ENCODE measurements at regions not wholly inside any gene's neighbourhood (a gene's known extent, or its start where the extent isn't known, plus 50 kb on each side); places are given as distances from the start of the nearest gene placed in this dataset.

DNA sequence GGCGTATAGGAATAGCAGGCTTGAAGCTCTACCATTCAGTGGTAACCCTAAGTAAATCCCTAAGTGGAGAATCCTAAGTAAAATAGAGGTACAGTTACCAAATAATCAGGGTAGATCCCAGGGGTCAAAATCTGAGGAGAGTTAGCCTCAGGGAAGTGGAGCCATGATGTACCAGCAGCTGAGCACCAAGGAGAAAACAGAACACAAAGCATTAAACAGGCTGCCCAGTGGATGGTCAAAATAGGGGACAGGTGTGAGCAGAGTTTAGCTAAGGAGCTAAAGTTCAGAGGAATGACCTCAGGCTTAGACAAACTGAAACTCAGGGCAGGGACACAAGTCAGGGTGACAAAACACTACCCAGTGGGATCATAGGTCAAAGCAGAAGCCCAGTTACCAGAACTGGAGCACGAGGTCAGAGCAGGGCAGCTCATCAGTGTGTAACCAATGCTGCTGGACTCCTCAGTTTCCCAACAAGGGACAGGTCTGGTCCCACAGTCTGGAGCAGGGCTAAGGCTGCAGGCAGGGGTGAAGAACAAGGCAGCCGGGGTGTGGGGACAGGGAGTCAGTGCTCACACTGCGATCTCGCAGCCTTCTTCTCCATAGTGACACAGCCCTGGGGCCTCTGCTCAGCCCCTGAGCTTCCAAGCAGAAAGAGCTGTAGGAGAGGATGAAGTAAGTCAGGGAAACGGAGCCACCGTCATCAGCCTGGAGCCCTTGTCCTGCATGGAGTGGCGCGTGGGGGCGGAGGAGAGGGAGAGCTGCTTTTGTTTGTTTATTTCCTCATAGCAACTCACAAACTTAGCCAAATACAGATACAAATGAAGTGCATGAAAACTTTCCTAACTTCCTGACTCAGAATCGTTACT lies 264.0 kb downstream of the MREG start:
- no peaks in the 10 kb centered on the region for H3K27me3 ChIP-seq
- H3K36me3 ChIP-seq = no peaks in the 10 kb centered on the region
- TF ChIP-seq POLR2A (IDR thresholded peaks at IDR 0.05) = no peak
- TF ChIP-seq, protein P1, sequence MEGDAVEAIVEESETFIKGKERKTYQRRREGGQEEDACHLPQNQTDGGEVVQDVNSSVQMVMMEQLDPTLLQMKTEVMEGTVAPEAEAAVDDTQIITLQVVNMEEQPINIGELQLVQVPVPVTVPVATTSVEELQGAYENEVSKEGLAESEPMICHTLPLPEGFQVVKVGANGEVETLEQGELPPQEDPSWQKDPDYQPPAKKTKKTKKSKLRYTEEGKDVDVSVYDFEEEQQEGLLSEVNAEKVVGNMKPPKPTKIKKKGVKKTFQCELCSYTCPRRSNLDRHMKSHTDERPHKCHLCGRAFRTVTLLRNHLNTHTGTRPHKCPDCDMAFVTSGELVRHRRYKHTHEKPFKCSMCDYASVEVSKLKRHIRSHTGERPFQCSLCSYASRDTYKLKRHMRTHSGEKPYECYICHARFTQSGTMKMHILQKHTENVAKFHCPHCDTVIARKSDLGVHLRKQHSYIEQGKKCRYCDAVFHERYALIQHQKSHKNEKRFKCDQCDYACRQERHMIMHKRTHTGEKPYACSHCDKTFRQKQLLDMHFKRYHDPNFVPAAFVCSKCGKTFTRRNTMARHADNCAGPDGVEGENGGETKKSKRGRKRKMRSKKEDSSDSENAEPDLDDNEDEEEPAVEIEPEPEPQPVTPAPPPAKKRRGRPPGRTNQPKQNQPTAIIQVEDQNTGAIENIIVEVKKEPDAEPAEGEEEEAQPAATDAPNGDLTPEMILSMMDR (IDR thresholded peaks at IDR 0.05) = no peak
- 36 to 67% methylated on average over 7 to 10 of the region's 11 CpGs for WGBS, 2 donors
- no peaks in the 10 kb centered on the region for H3K9me3 ChIP-seq
- H3K4me3 ChIP-seq = no peak overlapping the region
- H3K4me1 ChIP-seq = peaks cover 0 to 20% (median 17%) of the 10 kb centered on the region in 3 donors
- intact Hi-C loops (cut with DNase I) = no loop called here
- DNase-seq = no peak
- H3K27ac ChIP-seq = peak overlapping the region in 2 of 4 donors; percentile 23 to 33

DNA sequence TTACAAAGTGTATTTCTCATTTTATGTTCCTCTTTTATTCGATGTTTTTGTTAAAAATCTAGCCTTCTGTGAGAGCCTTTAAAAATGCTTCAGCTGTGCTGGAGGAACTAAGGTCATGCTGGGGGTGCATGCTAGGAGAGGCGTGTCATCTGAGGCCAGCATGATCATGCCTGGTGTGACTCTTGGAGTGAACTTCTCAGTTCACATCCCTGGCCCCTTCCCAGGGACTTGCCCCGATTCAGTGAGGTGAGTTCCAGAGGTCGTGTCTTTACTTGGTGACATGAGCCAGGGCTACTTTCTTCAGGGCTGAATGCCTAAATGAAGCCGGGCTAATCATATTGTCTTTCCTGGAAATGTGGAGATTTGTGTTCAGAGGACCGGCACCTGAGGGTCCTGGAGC lies 264.9 kb downstream of the MREG start:
- intact Hi-C loops (cut with DNase I) = no loop called here
- H3K36me3 ChIP-seq = no peaks in the 10 kb centered on the region
- H3K4me1 ChIP-seq = peaks cover 0 to 20% (median 17%) of the 10 kb centered on the region in 3 donors
- peak overlapping the region in 1 of 4 donors; percentile 23 for H3K27ac ChIP-seq
- H3K4me3 ChIP-seq = no peak overlapping the region
- no peaks in the 10 kb centered on the region for H3K9me3 ChIP-seq
- no peak for TF ChIP-seq POLR2A (IDR thresholded peaks at IDR 0.05)
- TF ChIP-seq, protein P1 (IDR thresholded peaks at IDR 0.05) = no peak
- WGBS, 2 donors = 34 to 41% methylated on average over 4 to 5 of the region's 6 CpGs
- no peaks in the 10 kb centered on the region for H3K27me3 ChIP-seq
- DNase-seq = no peak

DNA sequence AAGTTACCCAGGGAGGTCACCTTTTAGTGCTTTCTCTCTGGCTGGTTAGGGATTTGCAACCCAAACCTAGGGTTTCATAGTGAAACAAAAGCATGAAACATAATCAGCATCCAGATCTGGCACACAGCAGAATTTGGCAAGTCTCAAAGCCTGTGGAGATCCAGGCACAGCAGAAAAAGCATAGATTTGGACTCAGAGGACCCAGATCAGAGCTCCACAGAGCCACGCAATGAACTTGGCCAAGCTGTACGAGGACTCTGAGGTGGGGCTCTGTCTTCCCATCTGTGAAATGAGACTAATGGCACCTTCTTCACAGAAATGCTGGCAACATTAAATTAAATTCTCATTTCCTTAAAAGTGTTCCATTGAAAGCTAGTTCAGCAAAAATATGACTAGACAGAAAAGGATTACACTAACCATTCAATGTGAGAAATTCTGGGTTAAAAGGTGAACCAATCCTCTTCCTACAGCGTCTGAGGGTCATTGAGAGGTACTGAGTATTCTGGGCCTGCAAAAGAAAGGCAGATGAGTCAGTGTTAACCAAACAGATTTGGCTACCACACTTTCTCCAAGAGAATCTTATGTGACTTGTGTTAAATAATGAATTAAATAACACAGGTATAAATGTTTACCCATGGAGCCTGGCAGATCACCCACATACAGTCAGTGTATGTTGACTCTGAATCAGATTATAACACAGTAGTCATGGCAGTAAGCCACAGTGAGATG lies 266.3 kb downstream of the MREG start:
- H3K27ac ChIP-seq = no peak overlapping the region
- H3K9me3 ChIP-seq = no peaks in the 10 kb centered on the region
- no peak for TF ChIP-seq POLR2A (IDR thresholded peaks at IDR 0.05)
- TF ChIP-seq, protein P1 (IDR thresholded peaks at IDR 0.05) = no peak
- WGBS, 2 donors = 59 to 73% methylated on average over 3 of the region's 3 CpGs
- H3K36me3 ChIP-seq = no peaks in the 10 kb centered on the region
- intact Hi-C loops (cut with DNase I) = no loop called here
- H3K4me1 ChIP-seq = peaks cover 0 to 20% (median 17%) of the 10 kb centered on the region in 3 donors
- H3K4me3 ChIP-seq = no peak overlapping the region
- no peak for DNase-seq
- no peaks in the 10 kb centered on the region for H3K27me3 ChIP-seq

DNA sequence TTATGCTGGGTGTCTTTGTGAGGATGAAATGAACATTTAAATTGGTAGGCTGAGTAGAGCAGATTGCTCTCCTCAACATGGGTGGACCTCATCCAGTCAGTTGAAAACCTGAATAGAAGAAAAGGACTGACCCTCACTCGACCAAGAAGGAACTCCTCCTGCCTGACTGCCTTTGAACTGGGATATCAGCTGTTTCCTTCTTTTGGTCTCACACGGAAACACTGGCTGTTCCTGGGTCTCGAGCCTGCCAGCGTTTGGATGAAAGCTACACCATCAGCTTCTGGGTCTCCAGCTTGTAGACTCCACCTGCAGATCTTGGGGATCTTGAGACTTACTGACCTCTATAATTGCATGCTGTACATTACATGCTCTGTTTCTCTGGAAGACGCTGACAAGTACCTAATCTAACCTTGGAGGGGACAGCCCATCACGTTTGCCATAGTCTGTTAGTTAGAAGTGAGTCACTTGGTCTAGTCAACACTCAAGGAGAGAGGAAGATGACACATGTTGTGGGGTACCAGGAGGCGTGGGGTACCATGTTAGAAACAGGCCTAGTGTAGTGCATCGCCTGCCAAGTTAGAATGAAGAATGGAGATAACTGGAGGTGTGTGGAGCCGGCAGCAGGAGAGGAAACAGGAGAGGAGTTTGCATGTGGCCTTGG lies 267.0 kb downstream of the MREG start:
- intact Hi-C loops (cut with DNase I) = no loop called here
- Histone ChIP-seq H3K4me3 (no peak overlapping the region), H3K36me3 (no peaks in the 10 kb centered on the region), H3K27me3 (no peaks in the 10 kb centered on the region), H3K4me1 (peaks cover 0 to 20% (median 17%) of the 10 kb centered on the region in 3 donors), H3K27ac (no peak overlapping the region), H3K9me3 (no peaks in the 10 kb centered on the region)
- TF ChIP-seq, protein P1 (IDR thresholded peaks at IDR 0.05) = no peak
- TF ChIP-seq POLR2A (IDR thresholded peaks at IDR 0.05) = no peak
- WGBS, 2 donors = 69 to 72% methylated on average over 6 to 9 of the region's 9 CpGs
- DNase-seq = no peak
